H9 (cell line): ENCODE measurements at regions not wholly inside any gene's neighbourhood (a gene's known extent, or its start where the extent isn't known, plus 50 kb on each side); places are given as distances from the start of the nearest gene placed in this dataset.

Experiments used
- DNase-seq: peaks from one replicate; pipeline ENCODE4 v3.0.0-alpha.2; 2017
- H2AFZ ChIP-seq: one replicate; pipeline ENCODE4 v1.6.1; 2013; ENCODE audit warnings: mild to moderate bottlenecking, low read length, control low read depth, moderate library complexity
- H2AK5ac ChIP-seq: 2 replicates; pipeline ENCODE4 v1.6.1; 2013; ENCODE audit warnings: low read length, control low read depth, mixed read lengths; ENCODE audit not compliant: insufficient read length
- H2BK120ac ChIP-seq: one replicate; pipeline ENCODE4 v1.6.1; 2013; ENCODE audit warnings: low read depth, mild to moderate bottlenecking, low read length, control low read depth, inconsistent platforms; ENCODE audit not compliant: poor library complexity, severe bottlenecking
- H2BK12ac ChIP-seq: 2 replicates; pipeline ENCODE4 v1.6.1; 2013; ENCODE audit warnings: low read length, control low read depth, mixed read lengths, low read depth; ENCODE audit not compliant: insufficient read length
- H2BK15ac ChIP-seq: 2 replicates; pipeline ENCODE4 v1.6.1; 2013; ENCODE audit warnings: low read depth, low read length, control low read depth
- H2BK20ac ChIP-seq: one replicate; pipeline ENCODE4 v1.6.1; 2013; ENCODE audit warnings: low read depth, mild to moderate bottlenecking, low read length, control low read depth, inconsistent platforms; ENCODE audit not compliant: poor library complexity, severe bottlenecking
- H2BK5ac ChIP-seq: 2 replicates; pipeline ENCODE4 v1.6.1; 2013; ENCODE audit warnings: low read length, control low read depth, mixed read lengths; ENCODE audit not compliant: insufficient read length
- H3K14ac ChIP-seq: 2 replicates; pipeline ENCODE4 v1.6.1; 2013; ENCODE audit warnings: low read length, control low read depth; ENCODE audit not compliant: insufficient read depth
- H3K18ac ChIP-seq: 2 replicates; pipeline ENCODE4 v1.6.1; 2013; ENCODE audit warnings: low read depth, mild to moderate bottlenecking, mixed read lengths, low read length, control low read depth; ENCODE audit not compliant: insufficient read length
- H3K23ac ChIP-seq: 2 replicates; pipeline ENCODE4 v1.6.1; 2013; ENCODE audit warnings: low read length, control low read depth, mixed read lengths, low read depth; ENCODE audit not compliant: insufficient read length
- H3K23me2 ChIP-seq: 2 replicates; pipeline ENCODE4 v1.6.1; 2013; ENCODE audit warnings: low read depth, mild to moderate bottlenecking, mixed read lengths, low read length, control low read depth; ENCODE audit not compliant: insufficient read length, poor library complexity, severe bottlenecking
- H3K27ac ChIP-seq: 2 replicates; pipeline ENCODE4 v1.5.1; 2013; ENCODE audit warnings: low read length, control low read depth, mixed read lengths, low read depth; ENCODE audit not compliant: insufficient read length
- H3K27me3 ChIP-seq: 2 replicates; pipeline ENCODE4 v1.6.1; 2013; ENCODE audit warnings: low read length, control low read depth, inconsistent platforms; ENCODE audit not compliant: insufficient read depth
- H3K4ac ChIP-seq: 2 replicates; pipeline ENCODE4 v1.6.1; 2013; ENCODE audit warnings: low read depth, mild to moderate bottlenecking, control low read depth, inconsistent platforms, low read length, moderate library complexity
- H3K4me1 ChIP-seq: 2 replicates; pipeline ENCODE4 v1.6.1; 2013; ENCODE audit warnings: low read length, control low read depth, inconsistent platforms; ENCODE audit not compliant: insufficient read depth
- H3K4me2 ChIP-seq: 2 replicates; pipeline ENCODE4 v1.6.1; 2013; ENCODE audit warnings: low read length, control low read depth, mixed read lengths; ENCODE audit not compliant: insufficient read length, insufficient read depth
- H3K56ac ChIP-seq: 2 replicates; pipeline ENCODE4 v1.6.1; 2013; ENCODE audit warnings: low read depth, mild to moderate bottlenecking, mixed read lengths, low read length, control low read depth; ENCODE audit not compliant: insufficient read length
- H3K79me1 ChIP-seq: 2 replicates; pipeline ENCODE4 v1.6.1; 2013; ENCODE audit warnings: low read depth, mild to moderate bottlenecking, moderate library complexity, low read length, control low read depth, inconsistent platforms; ENCODE audit not compliant: insufficient read depth, poor library complexity, severe bottlenecking
- H3K79me2 ChIP-seq: 2 replicates; pipeline ENCODE4 v1.6.1; 2013; ENCODE audit warnings: low read length, control low read depth, inconsistent platforms; ENCODE audit not compliant: insufficient read depth
- H3K9ac ChIP-seq: 2 replicates; pipeline ENCODE4 v1.6.1; 2013; ENCODE audit warnings: low read length, control low read depth, mixed read lengths; ENCODE audit not compliant: insufficient read length; ENCODE audit errors: extremely low read depth
- H3K9me3 ChIP-seq: one replicate; pipeline ENCODE4 v1.6.1; 2013; ENCODE audit warnings: low read depth, low read length, inconsistent platforms; ENCODE audit not compliant: control insufficient read depth
- H3T11ph ChIP-seq: one replicate; pipeline ENCODE4 v1.6.1; 2013; ENCODE audit warnings: mild to moderate bottlenecking, low read length, control low read depth, inconsistent platforms
- H4K20me1 ChIP-seq: one replicate; pipeline ENCODE4 v1.6.1; 2013; ENCODE audit not compliant: control insufficient read depth, insufficient read length, insufficient read depth
- H4K5ac ChIP-seq: 2 replicates; pipeline ENCODE4 v1.6.1; 2013; ENCODE audit warnings: low read depth, mild to moderate bottlenecking, mixed read lengths, low read length, control low read depth; ENCODE audit not compliant: insufficient read length
- H4K8ac ChIP-seq: replicated peaks from 2 replicates; pipeline ENCODE4 v1.6.1; 2013; ENCODE audit warnings: low read length, control low read depth, mixed read lengths, low read depth; ENCODE audit not compliant: insufficient read length
- H4K91ac ChIP-seq: 2 replicates; pipeline ENCODE4 v1.6.1; 2013; ENCODE audit warnings: low read depth, mild to moderate bottlenecking, moderate library complexity, mixed read lengths, low read length, control low read depth; ENCODE audit not compliant: insufficient read length
- H3K27ac Mint-ChIP-seq, 3 experiments: 2 replicates in 2 of 3; 3 replicates in 1 of 3; pipeline ENCODE4 v1.8.0; 2020 to 2021; ENCODE audit warnings: mixed read lengths in 3 of 3, mild to moderate bottlenecking in 1 of 3, moderate library complexity in 1 of 3
- H3K27me3 Mint-ChIP-seq: 2 replicates; pipeline ENCODE4 v1.8.0; 2021; ENCODE audit warnings: low read depth, mild to moderate bottlenecking, moderate library complexity, mixed read lengths
- H3K36me3 Mint-ChIP-seq, 3 experiments: 2 replicates in 2 of 3; 3 replicates in 1 of 3; pipeline ENCODE4 v1.8.0; 2020 to 2021; ENCODE audit warnings: low read depth in 3 of 3, mixed read lengths in 3 of 3; ENCODE audit not compliant: insufficient read depth in 1 of 3
- H3K4me1 Mint-ChIP-seq, 2 experiments: 2 replicates each; pipeline ENCODE4 v1.8.0; 2020; ENCODE audit warnings: mixed read lengths in 2 of 2
- H3K4me3 Mint-ChIP-seq, 2 experiments: 2 replicates in 1 of 2; 3 replicates in 1 of 2; pipeline ENCODE4 v1.8.0; 2020 to 2021; ENCODE audit warnings: mild to moderate bottlenecking in 2 of 2, mixed read lengths in 2 of 2, moderate library complexity in 1 of 2
- H3K9me3 Mint-ChIP-seq, 2 experiments: 2 replicates in 1 of 2; 3 replicates in 1 of 2; pipeline ENCODE4 v1.8.0; 2020; ENCODE audit warnings: mild to moderate bottlenecking in 2 of 2, mixed read lengths in 2 of 2, moderate library complexity in 1 of 2
- WGBS: extraction: QIAGEN DNeasy Blood & Tissue Kit; methylation state at CpG from one replicate; pipeline ENCODE4 v1.1.7; 2013; ENCODE audit warnings: missing lambda C conversion rate, low lambda C conversion rate, mixed read lengths; ENCODE audit not compliant: insufficient read length; ENCODE audit errors: extremely low coverage; 5-methylcytosine and 5-hydroxymethylcytosine counted together
- TF ChIP-seq, protein P1 (sequence below): fragments of 200-600 bp; sonication (generic); conservative IDR thresholded peaks from 3 replicates; pipeline ENCODE4 v1.8.0; 2021; ENCODE audit warnings: antibody characterized with exemption, mild to moderate bottlenecking

DNA sequence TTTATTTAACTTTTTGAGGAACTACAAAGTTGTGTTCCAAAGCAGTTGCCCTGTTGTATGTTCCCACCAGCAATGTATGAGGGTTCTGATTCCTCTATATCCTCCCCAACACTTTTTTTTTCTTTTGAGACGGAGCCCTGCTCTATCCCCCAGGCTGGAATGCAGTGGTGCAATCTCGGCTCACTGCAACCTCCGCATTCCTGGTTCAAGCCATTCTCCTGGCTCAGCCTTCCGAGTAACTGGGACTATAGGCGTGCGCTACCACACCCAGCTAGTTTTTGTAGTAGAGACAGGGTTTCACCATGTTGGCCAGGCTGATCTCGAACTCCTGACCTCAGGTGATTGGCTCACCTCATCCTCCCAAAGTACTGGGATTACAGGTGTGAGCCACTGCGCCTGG, 60.4 kb upstream of the ENAH start:
- Histone ChIP-seq H3K23me2 (no peaks in the 10 kb centered on the region), H3T11ph (no peak overlapping the region), H3K4me1 (peaks cover 2% of the 10 kb centered on the region; the same call in 1 of the 2 replicates), H2AK5ac (no peak overlapping the region), H3K23ac (no peak overlapping the region), H3K9me3 (no peaks in the 10 kb centered on the region), H3K27me3 (no peaks in the 10 kb centered on the region), H4K91ac (no peak overlapping the region), H4K5ac (no peak overlapping the region), H4K8ac (no peak overlapping the region), H2AFZ (no peak overlapping the region), H3K4me2 (no peak overlapping the region), H3K4ac (no peak overlapping the region), H2BK15ac (no peak overlapping the region), H3K27ac (no peak overlapping the region), H2BK12ac (no peak overlapping the region), H3K56ac (no peak overlapping the region), H3K79me1 (no peaks in the 10 kb centered on the region), H2BK120ac (no peak overlapping the region), H4K20me1 (no peaks in the 10 kb centered on the region), H3K14ac (no peak overlapping the region), H2BK20ac (no peak overlapping the region), H2BK5ac (no peak overlapping the region), H3K79me2 (no peaks in the 10 kb centered on the region), H3K9ac (no peak overlapping the region), H3K18ac (no peak overlapping the region)
- H3K9me3 Mint-ChIP-seq = no peaks in the 10 kb centered on the region
- TF ChIP-seq, protein P1, sequence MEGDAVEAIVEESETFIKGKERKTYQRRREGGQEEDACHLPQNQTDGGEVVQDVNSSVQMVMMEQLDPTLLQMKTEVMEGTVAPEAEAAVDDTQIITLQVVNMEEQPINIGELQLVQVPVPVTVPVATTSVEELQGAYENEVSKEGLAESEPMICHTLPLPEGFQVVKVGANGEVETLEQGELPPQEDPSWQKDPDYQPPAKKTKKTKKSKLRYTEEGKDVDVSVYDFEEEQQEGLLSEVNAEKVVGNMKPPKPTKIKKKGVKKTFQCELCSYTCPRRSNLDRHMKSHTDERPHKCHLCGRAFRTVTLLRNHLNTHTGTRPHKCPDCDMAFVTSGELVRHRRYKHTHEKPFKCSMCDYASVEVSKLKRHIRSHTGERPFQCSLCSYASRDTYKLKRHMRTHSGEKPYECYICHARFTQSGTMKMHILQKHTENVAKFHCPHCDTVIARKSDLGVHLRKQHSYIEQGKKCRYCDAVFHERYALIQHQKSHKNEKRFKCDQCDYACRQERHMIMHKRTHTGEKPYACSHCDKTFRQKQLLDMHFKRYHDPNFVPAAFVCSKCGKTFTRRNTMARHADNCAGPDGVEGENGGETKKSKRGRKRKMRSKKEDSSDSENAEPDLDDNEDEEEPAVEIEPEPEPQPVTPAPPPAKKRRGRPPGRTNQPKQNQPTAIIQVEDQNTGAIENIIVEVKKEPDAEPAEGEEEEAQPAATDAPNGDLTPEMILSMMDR = no peak
- WGBS = no CpG with 5 or more reads among the region's 8 CpGs
- peaks cover 8% of the 10 kb centered on the region in 2 experiments for H3K4me1 Mint-ChIP-seq
- H3K27ac Mint-ChIP-seq = no peak overlapping the region
- no peaks in the 10 kb centered on the region for H3K36me3 Mint-ChIP-seq
- no peak overlapping the region for H3K4me3 Mint-ChIP-seq
- H3K27me3 Mint-ChIP-seq = no peaks in the 10 kb centered on the region; the same call in 1 of the 2 replicates
- DNase-seq = no peak
